ENCODE measurements at regions not wholly inside any gene's neighbourhood (a gene's known extent, or its start where the extent isn't known, plus 50 kb on each side); places are given as distances from the start of the nearest gene placed in this dataset.

DNA sequence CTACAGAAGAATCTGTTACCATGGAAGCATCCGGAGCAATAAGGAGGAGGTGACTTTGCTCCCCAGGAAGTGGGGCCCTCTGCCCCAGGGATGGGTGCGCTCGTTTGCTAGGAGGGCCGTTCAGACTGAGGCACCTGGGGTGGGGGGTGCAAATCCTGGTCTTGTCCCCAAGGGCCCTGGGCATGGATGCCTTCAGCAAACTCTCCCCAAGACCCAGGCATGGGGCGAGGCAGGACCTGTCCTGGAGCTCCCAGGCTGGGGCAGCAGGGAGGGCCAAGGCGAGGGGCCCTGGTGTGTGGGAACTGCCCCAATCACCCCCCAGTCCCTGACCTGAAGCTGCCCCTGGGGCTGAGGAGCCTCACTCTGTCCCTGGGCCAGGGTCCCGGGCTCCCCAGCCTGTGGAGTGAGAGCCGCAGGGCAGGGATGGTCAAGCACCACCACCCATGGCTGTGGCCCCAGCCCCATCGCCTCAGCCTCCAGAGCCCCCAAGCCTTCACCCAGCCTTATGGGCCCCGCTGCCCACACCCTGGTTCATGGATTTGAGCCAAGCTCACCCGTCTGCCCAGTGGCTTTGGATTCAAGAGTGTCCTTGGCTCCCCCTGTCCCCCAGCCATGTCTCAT is 240.6 kb upstream of the SGCG start:
- TF ChIP-seq, protein P1, sequence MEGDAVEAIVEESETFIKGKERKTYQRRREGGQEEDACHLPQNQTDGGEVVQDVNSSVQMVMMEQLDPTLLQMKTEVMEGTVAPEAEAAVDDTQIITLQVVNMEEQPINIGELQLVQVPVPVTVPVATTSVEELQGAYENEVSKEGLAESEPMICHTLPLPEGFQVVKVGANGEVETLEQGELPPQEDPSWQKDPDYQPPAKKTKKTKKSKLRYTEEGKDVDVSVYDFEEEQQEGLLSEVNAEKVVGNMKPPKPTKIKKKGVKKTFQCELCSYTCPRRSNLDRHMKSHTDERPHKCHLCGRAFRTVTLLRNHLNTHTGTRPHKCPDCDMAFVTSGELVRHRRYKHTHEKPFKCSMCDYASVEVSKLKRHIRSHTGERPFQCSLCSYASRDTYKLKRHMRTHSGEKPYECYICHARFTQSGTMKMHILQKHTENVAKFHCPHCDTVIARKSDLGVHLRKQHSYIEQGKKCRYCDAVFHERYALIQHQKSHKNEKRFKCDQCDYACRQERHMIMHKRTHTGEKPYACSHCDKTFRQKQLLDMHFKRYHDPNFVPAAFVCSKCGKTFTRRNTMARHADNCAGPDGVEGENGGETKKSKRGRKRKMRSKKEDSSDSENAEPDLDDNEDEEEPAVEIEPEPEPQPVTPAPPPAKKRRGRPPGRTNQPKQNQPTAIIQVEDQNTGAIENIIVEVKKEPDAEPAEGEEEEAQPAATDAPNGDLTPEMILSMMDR (IDR thresholded peaks at IDR 0.05; ENCODE audit: low read depth, low read length), result no peak
- no peak for TF ChIP-seq POLR2A (IDR thresholded peaks at IDR 0.05; ENCODE audit: extremely low read depth, insufficient read length)
- TF ChIP-seq, protein P2, sequence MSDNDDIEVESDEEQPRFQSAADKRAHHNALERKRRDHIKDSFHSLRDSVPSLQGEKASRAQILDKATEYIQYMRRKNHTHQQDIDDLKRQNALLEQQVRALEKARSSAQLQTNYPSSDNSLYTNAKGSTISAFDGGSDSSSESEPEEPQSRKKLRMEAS (IDR thresholded peaks at IDR 0.05; ENCODE audit: low read depth, low read length), result no peak
- no peak for TF ChIP-seq MYC (IDR thresholded peaks at IDR 0.05; ENCODE audit: low read depth, low read length)
